H9 (cell line): ENCODE measurements at regions not wholly inside any gene's neighbourhood (a gene's known extent, or its start where the extent isn't known, plus 50 kb on each side); places are given as distances from the start of the nearest gene placed in this dataset.

Source experiments
- DNase-seq: peaks from one replicate; pipeline ENCODE4 v3.0.0-alpha.2; 2017
- H2AFZ ChIP-seq: one replicate; pipeline ENCODE4 v1.6.1; 2013; ENCODE audit warnings: mild to moderate bottlenecking, low read length, control low read depth, moderate library complexity
- H2AK5ac ChIP-seq: 2 replicates; pipeline ENCODE4 v1.6.1; 2013; ENCODE audit warnings: low read length, control low read depth, mixed read lengths; ENCODE audit not compliant: insufficient read length
- H2BK120ac ChIP-seq: one replicate; pipeline ENCODE4 v1.6.1; 2013; ENCODE audit warnings: low read depth, mild to moderate bottlenecking, low read length, control low read depth, inconsistent platforms; ENCODE audit not compliant: poor library complexity, severe bottlenecking
- H2BK12ac ChIP-seq: 2 replicates; pipeline ENCODE4 v1.6.1; 2013; ENCODE audit warnings: low read length, control low read depth, mixed read lengths, low read depth; ENCODE audit not compliant: insufficient read length
- H2BK15ac ChIP-seq: 2 replicates; pipeline ENCODE4 v1.6.1; 2013; ENCODE audit warnings: low read depth, low read length, control low read depth
- H2BK20ac ChIP-seq: one replicate; pipeline ENCODE4 v1.6.1; 2013; ENCODE audit warnings: low read depth, mild to moderate bottlenecking, low read length, control low read depth, inconsistent platforms; ENCODE audit not compliant: poor library complexity, severe bottlenecking
- H2BK5ac ChIP-seq: 2 replicates; pipeline ENCODE4 v1.6.1; 2013; ENCODE audit warnings: low read length, control low read depth, mixed read lengths; ENCODE audit not compliant: insufficient read length
- H3K14ac ChIP-seq: 2 replicates; pipeline ENCODE4 v1.6.1; 2013; ENCODE audit warnings: low read length, control low read depth; ENCODE audit not compliant: insufficient read depth
- H3K18ac ChIP-seq: 2 replicates; pipeline ENCODE4 v1.6.1; 2013; ENCODE audit warnings: low read depth, mild to moderate bottlenecking, mixed read lengths, low read length, control low read depth; ENCODE audit not compliant: insufficient read length
- H3K23ac ChIP-seq: 2 replicates; pipeline ENCODE4 v1.6.1; 2013; ENCODE audit warnings: low read length, control low read depth, mixed read lengths, low read depth; ENCODE audit not compliant: insufficient read length
- H3K23me2 ChIP-seq: 2 replicates; pipeline ENCODE4 v1.6.1; 2013; ENCODE audit warnings: low read depth, mild to moderate bottlenecking, mixed read lengths, low read length, control low read depth; ENCODE audit not compliant: insufficient read length, poor library complexity, severe bottlenecking
- H3K27ac ChIP-seq: 2 replicates; pipeline ENCODE4 v1.5.1; 2013; ENCODE audit warnings: low read length, control low read depth, mixed read lengths, low read depth; ENCODE audit not compliant: insufficient read length
- H3K27me3 ChIP-seq: 2 replicates; pipeline ENCODE4 v1.6.1; 2013; ENCODE audit warnings: low read length, control low read depth, inconsistent platforms; ENCODE audit not compliant: insufficient read depth
- H3K4ac ChIP-seq: 2 replicates; pipeline ENCODE4 v1.6.1; 2013; ENCODE audit warnings: low read depth, mild to moderate bottlenecking, control low read depth, inconsistent platforms, low read length, moderate library complexity
- H3K4me1 ChIP-seq: 2 replicates; pipeline ENCODE4 v1.6.1; 2013; ENCODE audit warnings: low read length, control low read depth, inconsistent platforms; ENCODE audit not compliant: insufficient read depth
- H3K4me2 ChIP-seq: 2 replicates; pipeline ENCODE4 v1.6.1; 2013; ENCODE audit warnings: low read length, control low read depth, mixed read lengths; ENCODE audit not compliant: insufficient read length, insufficient read depth
- H3K56ac ChIP-seq: 2 replicates; pipeline ENCODE4 v1.6.1; 2013; ENCODE audit warnings: low read depth, mild to moderate bottlenecking, mixed read lengths, low read length, control low read depth; ENCODE audit not compliant: insufficient read length
- H3K79me1 ChIP-seq: 2 replicates; pipeline ENCODE4 v1.6.1; 2013; ENCODE audit warnings: low read depth, mild to moderate bottlenecking, moderate library complexity, low read length, control low read depth, inconsistent platforms; ENCODE audit not compliant: insufficient read depth, poor library complexity, severe bottlenecking
- H3K79me2 ChIP-seq: 2 replicates; pipeline ENCODE4 v1.6.1; 2013; ENCODE audit warnings: low read length, control low read depth, inconsistent platforms; ENCODE audit not compliant: insufficient read depth
- H3K9ac ChIP-seq: 2 replicates; pipeline ENCODE4 v1.6.1; 2013; ENCODE audit warnings: low read length, control low read depth, mixed read lengths; ENCODE audit not compliant: insufficient read length; ENCODE audit errors: extremely low read depth
- H3K9me3 ChIP-seq: one replicate; pipeline ENCODE4 v1.6.1; 2013; ENCODE audit warnings: low read depth, low read length, inconsistent platforms; ENCODE audit not compliant: control insufficient read depth
- H3T11ph ChIP-seq: one replicate; pipeline ENCODE4 v1.6.1; 2013; ENCODE audit warnings: mild to moderate bottlenecking, low read length, control low read depth, inconsistent platforms
- H4K20me1 ChIP-seq: one replicate; pipeline ENCODE4 v1.6.1; 2013; ENCODE audit not compliant: control insufficient read depth, insufficient read length, insufficient read depth
- H4K5ac ChIP-seq: 2 replicates; pipeline ENCODE4 v1.6.1; 2013; ENCODE audit warnings: low read depth, mild to moderate bottlenecking, mixed read lengths, low read length, control low read depth; ENCODE audit not compliant: insufficient read length
- H4K8ac ChIP-seq: replicated peaks from 2 replicates; pipeline ENCODE4 v1.6.1; 2013; ENCODE audit warnings: low read length, control low read depth, mixed read lengths, low read depth; ENCODE audit not compliant: insufficient read length
- H4K91ac ChIP-seq: 2 replicates; pipeline ENCODE4 v1.6.1; 2013; ENCODE audit warnings: low read depth, mild to moderate bottlenecking, moderate library complexity, mixed read lengths, low read length, control low read depth; ENCODE audit not compliant: insufficient read length
- H3K27ac Mint-ChIP-seq, 3 experiments: 2 replicates in 2 of 3; 3 replicates in 1 of 3; pipeline ENCODE4 v1.8.0; 2020 to 2021; ENCODE audit warnings: mixed read lengths in 3 of 3, mild to moderate bottlenecking in 1 of 3, moderate library complexity in 1 of 3
- H3K27me3 Mint-ChIP-seq: 2 replicates; pipeline ENCODE4 v1.8.0; 2021; ENCODE audit warnings: low read depth, mild to moderate bottlenecking, moderate library complexity, mixed read lengths
- H3K36me3 Mint-ChIP-seq, 3 experiments: 2 replicates in 2 of 3; 3 replicates in 1 of 3; pipeline ENCODE4 v1.8.0; 2020 to 2021; ENCODE audit warnings: low read depth in 3 of 3, mixed read lengths in 3 of 3; ENCODE audit not compliant: insufficient read depth in 1 of 3
- H3K4me1 Mint-ChIP-seq, 2 experiments: 2 replicates each; pipeline ENCODE4 v1.8.0; 2020; ENCODE audit warnings: mixed read lengths in 2 of 2
- H3K4me3 Mint-ChIP-seq, 2 experiments: 2 replicates in 1 of 2; 3 replicates in 1 of 2; pipeline ENCODE4 v1.8.0; 2020 to 2021; ENCODE audit warnings: mild to moderate bottlenecking in 2 of 2, mixed read lengths in 2 of 2, moderate library complexity in 1 of 2
- H3K9me3 Mint-ChIP-seq, 2 experiments: 2 replicates in 1 of 2; 3 replicates in 1 of 2; pipeline ENCODE4 v1.8.0; 2020; ENCODE audit warnings: mild to moderate bottlenecking in 2 of 2, mixed read lengths in 2 of 2, moderate library complexity in 1 of 2
- CTCF ChIP-seq: fragments of 200-600 bp; sonication (generic); conservative IDR thresholded peaks from 3 replicates; pipeline ENCODE4 v1.8.0; 2021; ENCODE audit warnings: antibody characterized with exemption, mild to moderate bottlenecking
- WGBS: extraction: QIAGEN DNeasy Blood & Tissue Kit; methylation state at CpG from one replicate; pipeline ENCODE4 v1.1.7; 2013; ENCODE audit warnings: missing lambda C conversion rate, low lambda C conversion rate, mixed read lengths; ENCODE audit not compliant: insufficient read length; ENCODE audit errors: extremely low coverage; 5-methylcytosine and 5-hydroxymethylcytosine counted together

- Histone ChIP-seq H3K9ac (no peak overlapping the region), H2BK12ac (no peak overlapping the region), H3K4me2 (no peak overlapping the region), H3K27ac (no peak overlapping the region), H3K4me1 (no peaks in the 10 kb centered on the region), H3K79me1 (no peaks in the 10 kb centered on the region), H2AK5ac (no peak overlapping the region), H3K18ac (no peak overlapping the region), H4K5ac (no peak overlapping the region), H3K27me3 (no peaks in the 10 kb centered on the region), H4K91ac (no peak overlapping the region), H3K56ac (no peak overlapping the region), H3K14ac (no peak overlapping the region), H2BK120ac (no peak overlapping the region), H2BK20ac (no peak overlapping the region), H3K79me2 (no peaks in the 10 kb centered on the region), H3K23me2 (no peaks in the 10 kb centered on the region), H4K8ac (no peak overlapping the region), H2BK15ac (no peak overlapping the region), H3K4ac (no peak overlapping the region), H3T11ph (no peak overlapping the region), H3K9me3 (no peaks in the 10 kb centered on the region), H4K20me1 (no peaks in the 10 kb centered on the region), H2BK5ac (no peak overlapping the region), H2AFZ (no peak overlapping the region), H3K23ac (no peak overlapping the region)
- H3K9me3 Mint-ChIP-seq: peaks cover 0 to 2% of the 10 kb centered on the region in 2 experiments; a peak in 1 of 5 replicates
- TF ChIP-seq CTCF: no peak
- no peak for DNase-seq
- H3K4me3 Mint-ChIP-seq: no peak overlapping the region
- no CpG with 5 or more reads among the region's 8 CpGs for WGBS
- H3K4me1 Mint-ChIP-seq: no peaks in the 10 kb centered on the region
- peaks cover 2% of the 10 kb centered on the region; the same call in 1 of the 2 replicates for H3K27me3 Mint-ChIP-seq
- H3K27ac Mint-ChIP-seq: no peak overlapping the region
- H3K36me3 Mint-ChIP-seq: no peaks in the 10 kb centered on the region
These were observed 329.4 kb upstream of the PPARGC1A start for GRCh38 chr4:24219209-24219608.
